ENCODE measurements at regions not wholly inside any gene's neighbourhood (a gene's known extent, or its start where the extent isn't known, plus 50 kb on each side); places are given as distances from the start of the nearest gene placed in this dataset.

- H3K27ac ChIP-seq (ENCODE audit: low read length), result no peak overlapping the region
- no peak overlapping the region for H3K9ac ChIP-seq (ENCODE audit: low read length)
- no peaks in the 10 kb centered on the region for H3K79me2 ChIP-seq (ENCODE audit: low read length)
- peaks cover 4% of the 10 kb centered on the region; the same call in 1 of the 2 replicates for H3K4me1 ChIP-seq (ENCODE audit: low read length)
- no peak for TF ChIP-seq EZH2 (optimal IDR thresholded peaks at IDR 0.05; ENCODE audit: low read depth, low read length)
- TF ChIP-seq CTCF (IDR thresholded peaks at IDR 0.05; ENCODE audit: low read length), result no peak
- TF ChIP-seq EZH2phosphoT487 (IDR thresholded peaks at IDR 0.05; ENCODE audit: low read length), result no peak
- H3K4me3 ChIP-seq (ENCODE audit: low read length), result no peak overlapping the region
- H3F3A ChIP-seq (ENCODE audit: insufficient read depth, low read length), result no peaks in the 10 kb centered on the region
- no peak overlapping the region for H2AFZ ChIP-seq (ENCODE audit: low read length)
- H3K27me3 ChIP-seq (replicated peaks; ENCODE audit: insufficient read depth, low read length), result no peaks in the 10 kb centered on the region
- no peaks in the 10 kb centered on the region for H3K36me3 ChIP-seq (replicated peaks; ENCODE audit: insufficient read depth, low read length)
- DNase-seq, result no peak
- no peaks in the 10 kb centered on the region for H3K9me3 ChIP-seq (replicated peaks; ENCODE audit: insufficient read depth, low read length)
- H3K9me2 ChIP-seq (replicated peaks; ENCODE audit: insufficient read depth, low read length), result no peaks in the 10 kb centered on the region
- H3K4me2 ChIP-seq (ENCODE audit: low read depth, low read length), result no peak overlapping the region
- H4K20me1 ChIP-seq (ENCODE audit: insufficient read depth, low read length), result no peaks in the 10 kb centered on the region
These were observed 134.4 kb upstream of the CST7 start for GRCh38 chr20:24814556-24815195.

DNA sequence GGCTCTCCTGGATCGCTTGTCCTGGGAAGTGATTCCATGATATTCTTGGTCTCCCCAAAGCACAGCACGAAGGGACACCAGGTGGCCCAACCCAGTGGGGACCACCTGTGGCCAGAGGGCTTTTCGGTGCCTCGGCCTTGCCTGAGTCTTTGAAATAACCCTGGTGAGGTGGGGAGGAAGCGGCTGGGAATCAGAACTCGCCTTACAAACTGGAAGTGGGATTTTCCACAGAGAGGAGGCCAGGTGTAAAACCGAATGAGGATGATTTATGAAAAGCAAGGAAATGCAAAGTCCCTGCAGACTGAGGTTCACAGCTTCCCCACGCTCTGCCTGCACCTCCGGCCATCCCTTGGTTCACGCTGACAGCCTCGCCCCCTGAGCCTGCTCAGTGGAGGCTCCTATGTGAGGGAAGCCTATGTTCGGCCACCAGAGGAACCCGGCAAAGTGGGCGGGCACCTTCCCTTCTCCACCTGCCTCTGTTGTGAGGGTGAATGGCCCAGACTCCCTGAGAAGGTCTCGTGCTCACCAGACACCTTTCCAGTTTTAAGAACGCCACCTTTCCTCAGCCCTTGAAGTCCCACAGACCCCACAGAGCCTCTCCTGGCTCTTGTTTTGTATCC, 133.8 kb upstream of the CST7 start:
- Histone ChIP-seq H3K36me3 (replicated peaks; ENCODE audit: insufficient read depth, low read length) (no peaks in the 10 kb centered on the region), H2AFZ (ENCODE audit: low read length) (no peak overlapping the region), H3K9me2 (replicated peaks; ENCODE audit: insufficient read depth, low read length) (no peaks in the 10 kb centered on the region), H3K4me3 (ENCODE audit: low read length) (no peak overlapping the region), H4K20me1 (ENCODE audit: insufficient read depth, low read length) (no peaks in the 10 kb centered on the region), H3K4me2 (ENCODE audit: low read depth, low read length) (no peak overlapping the region), H3K27me3 (replicated peaks; ENCODE audit: insufficient read depth, low read length) (no peaks in the 10 kb centered on the region), H3K79me2 (ENCODE audit: low read length) (no peaks in the 10 kb centered on the region), H3K4me1 (ENCODE audit: low read length) (peaks cover 4% of the 10 kb centered on the region; the same call in 1 of the 2 replicates), H3K9ac (ENCODE audit: low read length) (no peak overlapping the region), H3F3A (ENCODE audit: insufficient read depth, low read length) (no peaks in the 10 kb centered on the region), H3K27ac (ENCODE audit: low read length) (no peak overlapping the region), H3K9me3 (replicated peaks; ENCODE audit: insufficient read depth, low read length) (no peaks in the 10 kb centered on the region)
- TF ChIP-seq EZH2phosphoT487 (IDR thresholded peaks at IDR 0.05; ENCODE audit: low read length) (no peak), CTCF (IDR thresholded peaks at IDR 0.05; ENCODE audit: low read length) (no peak), EZH2 (optimal IDR thresholded peaks at IDR 0.05; ENCODE audit: low read depth, low read length) (no peak)
- DNase-seq, result no peak

- no peak for DNase-seq
- Histone ChIP-seq H2AFZ (ENCODE audit: low read length) (no peak overlapping the region), H3K4me1 (ENCODE audit: low read length) (peaks cover 4% of the 10 kb centered on the region; the same call in 1 of the 2 replicates), H3K36me3 (replicated peaks; ENCODE audit: insufficient read depth, low read length) (no peaks in the 10 kb centered on the region), H3K4me2 (ENCODE audit: low read depth, low read length) (no peak overlapping the region), H3K4me3 (ENCODE audit: low read length) (no peak overlapping the region), H3K27me3 (replicated peaks; ENCODE audit: insufficient read depth, low read length) (no peaks in the 10 kb centered on the region), H3K27ac (ENCODE audit: low read length) (no peak overlapping the region), H3K9me2 (replicated peaks; ENCODE audit: insufficient read depth, low read length) (no peaks in the 10 kb centered on the region), H3F3A (ENCODE audit: insufficient read depth, low read length) (no peaks in the 10 kb centered on the region), H3K9me3 (replicated peaks; ENCODE audit: insufficient read depth, low read length) (no peaks in the 10 kb centered on the region), H3K79me2 (ENCODE audit: low read length) (no peaks in the 10 kb centered on the region), H4K20me1 (ENCODE audit: insufficient read depth, low read length) (no peaks in the 10 kb centered on the region), H3K9ac (ENCODE audit: low read length) (no peak overlapping the region)
- no peak for TF ChIP-seq EZH2 (optimal IDR thresholded peaks at IDR 0.05; ENCODE audit: low read depth, low read length)
- no peak for TF ChIP-seq EZH2phosphoT487 (IDR thresholded peaks at IDR 0.05; ENCODE audit: low read length)
- no peak for TF ChIP-seq CTCF (IDR thresholded peaks at IDR 0.05; ENCODE audit: low read length)
These were observed 133.1 kb upstream of the CST7 start for GRCh38 chr20:24815931-24816330.
